Uterus (tissue), 2 donors: ENCODE measurements at regions not wholly inside any gene's neighbourhood (a gene's known extent, or its start where the extent isn't known, plus 50 kb on each side); places are given as distances from the start of the nearest gene placed in this dataset.

Experiments used
- CTCF ChIP-seq, 4 experiments: fragments of 200-600 bp in 2 of 4; fragments of 450-650 bp in 2 of 4; sonication (generic) in 2 of 4; IDR thresholded peaks; one replicate each; pipeline ENCODE4 v1.5.1; 2016 to 2019; ENCODE audit warnings: antibody characterized with exemption in 4 of 4, mild to moderate bottlenecking in 2 of 4, moderate library complexity in 1 of 4
- POLR2A ChIP-seq, 2 donors: fragments of 450-650 bp; IDR thresholded peaks; one replicate each; pipeline ENCODE4 v1.6.1; 2016; ENCODE audit warnings: antibody characterized with exemption in 2 of 2, mild to moderate bottlenecking in 1 of 2, moderate library complexity in 1 of 2

- TF ChIP-seq CTCF (IDR thresholded peaks at IDR 0.05) (no peak), POLR2A (IDR thresholded peaks at IDR 0.05) (no peak)
Measured at GRCh38 chrX:134736356-134736755, 60.6 kb downstream of the PABIR2 start.
